GM23338 (cell line): ENCODE measurements at regions not wholly inside any gene's neighbourhood (a gene's known extent, or its start where the extent isn't known, plus 50 kb on each side); places are given as distances from the start of the nearest gene placed in this dataset.

Experiments used
- ATAC-seq: fragments of 200-7000 bp; cut with Tn5 transposase; 3 replicates; pipeline ENCODE4 v1.9.1; 2020
- DNase-seq: peaks from one replicate; pipeline ENCODE4 v3.0.0-alpha.2; 2015; ENCODE audit warnings: low spot score
- H2AFZ ChIP-seq: fragments of 200-600 bp; sonication (generic); 2 replicates; pipeline ENCODE4 v1.8.0; 2016; ENCODE audit warnings: antibody characterized with exemption, mild to moderate bottlenecking, moderate library complexity
- H3F3A ChIP-seq: fragments of 200-600 bp; sonication (generic); replicated peaks from 2 replicates; pipeline ENCODE4 v1.8.0; 2017; ENCODE audit warnings: antibody characterized with exemption, mixed run types, low read depth
- H3K27ac ChIP-seq: fragments of 200-600 bp; sonication (generic); 2 replicates; pipeline ENCODE4 v1.6.1; 2016; ENCODE audit warnings: low read depth
- H3K27me3 ChIP-seq: fragments of 200-600 bp; sonication (generic); 2 replicates; pipeline ENCODE4 v1.8.0; 2016; ENCODE audit warnings: mild to moderate bottlenecking, mixed run types, moderate library complexity; ENCODE audit not compliant: insufficient read depth
- H3K36me3 ChIP-seq: fragments of 200-600 bp; sonication (generic); 2 replicates; pipeline ENCODE4 v1.8.0; 2016; ENCODE audit warnings: mild to moderate bottlenecking; ENCODE audit not compliant: insufficient read depth
- H3K4me1 ChIP-seq: fragments of 200-600 bp; sonication (generic); 2 replicates; pipeline ENCODE4 v1.8.0; 2016; ENCODE audit warnings: mild to moderate bottlenecking, moderate library complexity; ENCODE audit not compliant: insufficient read depth
- H3K4me2 ChIP-seq: fragments of 200-600 bp; sonication (generic); 2 replicates; pipeline ENCODE4 v1.7.1; 2017; ENCODE audit warnings: mixed run types
- H3K4me3 ChIP-seq: fragments of 200-600 bp; sonication (generic); 2 replicates; pipeline ENCODE4 v1.6.1; 2016; ENCODE audit warnings: mixed run types
- H3K79me2 ChIP-seq: fragments of 200-600 bp; sonication (generic); replicated peaks from 2 replicates; pipeline ENCODE4 v1.8.0; 2017; ENCODE audit warnings: mild to moderate bottlenecking; ENCODE audit not compliant: insufficient read depth
- H3K9me2 ChIP-seq: fragments of 200-600 bp; sonication (generic); 2 replicates; pipeline ENCODE4 v1.8.0; 2017; ENCODE audit not compliant: insufficient read depth
- H4K20me1 ChIP-seq: fragments of 200-600 bp; sonication (generic); replicated peaks from 2 replicates; pipeline ENCODE4 v1.8.0; 2017; ENCODE audit warnings: mild to moderate bottlenecking; ENCODE audit not compliant: insufficient read depth
- H3K27ac Mint-ChIP-seq: 2 replicates; pipeline ENCODE4 v1.8.0; 2020; ENCODE audit warnings: inconsistent platforms, mild to moderate bottlenecking, moderate library complexity, mixed read lengths
- H3K27me3 Mint-ChIP-seq: 3 replicates; pipeline ENCODE4 v1.8.0; 2022; ENCODE audit warnings: low read depth, mild to moderate bottlenecking, moderate library complexity, mixed read lengths, inconsistent platforms; ENCODE audit not compliant: insufficient read depth, poor library complexity
- H3K36me3 Mint-ChIP-seq: 3 replicates; pipeline ENCODE4 v1.8.0; 2021; ENCODE audit warnings: low read depth, mild to moderate bottlenecking, inconsistent platforms, moderate library complexity, mixed read lengths
- H3K4me1 Mint-ChIP-seq: 3 replicates; pipeline ENCODE4 v1.8.0; 2020; ENCODE audit warnings: mild to moderate bottlenecking, inconsistent platforms, mixed read lengths
- H3K4me3 Mint-ChIP-seq: 3 replicates; pipeline ENCODE4 v1.8.0; 2021; ENCODE audit warnings: moderate library complexity, mild to moderate bottlenecking, inconsistent platforms, mixed read lengths
- H3K9me3 Mint-ChIP-seq: 3 replicates; pipeline ENCODE4 v1.8.0; 2020; ENCODE audit warnings: moderate library complexity, mild to moderate bottlenecking, inconsistent platforms, mixed read lengths
- ETS1 ChIP-seq: IDR thresholded peaks from 2 replicates; pipeline ENCODE4 v1.6.1; 2016; ENCODE audit warnings: antibody characterized with exemption
- EZH2 ChIP-seq: fragments of 200-600 bp; sonication (generic); IDR thresholded peaks from one replicate; pipeline ENCODE4 v1.8.0; 2017; ENCODE audit warnings: antibody characterized with exemption, mild to moderate bottlenecking, low read depth; ENCODE audit not compliant: unreplicated experiment
- JUNB ChIP-seq: IDR thresholded peaks from one replicate; pipeline ENCODE4 v1.6.1; 2016; ENCODE audit warnings: antibody characterized with exemption; ENCODE audit not compliant: unreplicated experiment
- NANOG ChIP-seq: IDR thresholded peaks from 2 replicates; pipeline ENCODE4 v1.6.1; 2016; ENCODE audit warnings: antibody characterized with exemption, borderline replicate concordance
- POLR2AphosphoS5 ChIP-seq: IDR thresholded peaks from 2 replicates; pipeline ENCODE4 v1.6.1; 2016; ENCODE audit warnings: antibody characterized with exemption, low read depth
- STAT1 ChIP-seq: IDR thresholded peaks from one replicate; pipeline ENCODE4 v1.6.1; 2016; ENCODE audit warnings: antibody characterized with exemption; ENCODE audit not compliant: unreplicated experiment
- ZNF114 ChIP-seq: fragments of 250-450 bp; sonication (Bioruptor Pico); IDR thresholded peaks from 2 replicates; pipeline ENCODE4 v1.5.0; 2020; ENCODE audit warnings: mild to moderate bottlenecking, moderate library complexity
- ZNF462 ChIP-seq: fragments of 250-450 bp; sonication (Bioruptor Pico); IDR thresholded peaks from 2 replicates; pipeline ENCODE4 v1.5.0; 2020; ENCODE audit warnings: mild to moderate bottlenecking, moderate library complexity

GRCh38 chr5:38613490-38613889, 57.0 kb upstream of the LIFR start (continued):
- TF ChIP-seq ZNF462 (CRISPR knock-in tag) (no peak), POLR2AphosphoS5 (no peak), JUNB (no peak), STAT1 (no peak), ETS1 (no peak), ZNF114 (no peak), EZH2 (no peak)

- no peaks in the 10 kb centered on the region for H3K27me3 ChIP-seq
- Mint-ChIP-seq H3K27me3 (peaks cover 3% of the 10 kb centered on the region), H3K36me3 (no peaks in the 10 kb centered on the region), H3K4me3 (no peak overlapping the region; the same call in 2 of the 3 replicates), H3K27ac (no peak overlapping the region), H3K4me1 (peaks cover 17% of the 10 kb centered on the region; the same call in 2 of the 3 replicates), H3K9me3 (peaks cover 7% of the 10 kb centered on the region; the same call in 1 of the 3 replicates)
- DNase-seq = peak; percentile 41
- H3F3A ChIP-seq = no peaks in the 10 kb centered on the region
- H3K9me2 ChIP-seq = peaks cover 8% of the 10 kb centered on the region; the same call in 1 of the 2 replicates
- no peak for ATAC-seq
- no peaks in the 10 kb centered on the region for H4K20me1 ChIP-seq
- peaks cover 16% of the 10 kb centered on the region for H3K4me1 ChIP-seq
- H3K36me3 ChIP-seq = no peaks in the 10 kb centered on the region
- H3K27ac ChIP-seq = no peak overlapping the region
- no peak overlapping the region for H2AFZ ChIP-seq
- H3K4me3 ChIP-seq = no peak overlapping the region
- H3K79me2 ChIP-seq = no peaks in the 10 kb centered on the region
- peak overlapping the region; percentile 51 for H3K4me2 ChIP-seq
- no peak for TF ChIP-seq NANOG
- TF ChIP-seq ZNF462 (CRISPR knock-in tag) = no peak
- no peak for TF ChIP-seq EZH2
These were observed 57.8 kb upstream of the LIFR start for GRCh38 chr5:38613992-38614836.
